GM23248 (cell line): ENCODE measurements at regions not wholly inside any gene's neighbourhood (a gene's known extent, or its start where the extent isn't known, plus 50 kb on each side); places are given as distances from the start of the nearest gene placed in this dataset.

Experiments used
- DNase-seq: peaks from one replicate; pipeline ENCODE4 v3.0.0-alpha.2; 2015
- H2AFZ ChIP-seq: fragments of 200-600 bp; sonication (generic); 2 replicates; pipeline ENCODE4 v1.6.1; 2016; ENCODE audit warnings: antibody characterized with exemption
- H3F3A ChIP-seq: fragments of 200-600 bp; sonication (generic); 2 replicates; pipeline ENCODE4 v1.6.1; 2016; ENCODE audit warnings: mild to moderate bottlenecking, antibody characterized with exemption, mixed run types; ENCODE audit not compliant: insufficient read depth
- H3K27ac ChIP-seq: fragments of 200-600 bp; sonication (generic); 2 replicates; pipeline ENCODE4 v1.5.1; 2016; ENCODE audit warnings: mild to moderate bottlenecking
- H3K27me3 ChIP-seq: fragments of 200-600 bp; sonication (generic); replicated peaks from 2 replicates; pipeline ENCODE4 v1.6.1; 2016; ENCODE audit warnings: mild to moderate bottlenecking; ENCODE audit not compliant: insufficient read depth
- H3K36me3 ChIP-seq: fragments of 200-600 bp; sonication (generic); 2 replicates; pipeline ENCODE4 v1.6.1; 2016; ENCODE audit warnings: low read depth, mild to moderate bottlenecking
- H3K4me1 ChIP-seq: fragments of 200-600 bp; sonication (generic); 2 replicates; pipeline ENCODE4 v1.6.1; 2016; ENCODE audit warnings: mild to moderate bottlenecking; ENCODE audit not compliant: insufficient read depth
- H3K4me2 ChIP-seq: fragments of 200-600 bp; sonication (generic); one replicate; pipeline ENCODE4 v1.6.1; 2016; ENCODE audit warnings: mild to moderate bottlenecking; ENCODE audit not compliant: unreplicated experiment
- H3K4me3 ChIP-seq: fragments of 200-600 bp; sonication (generic); 2 replicates; pipeline ENCODE4 v1.5.1; 2016; ENCODE audit warnings: mild to moderate bottlenecking
- H3K79me2 ChIP-seq: fragments of 200-600 bp; sonication (generic); 2 replicates; pipeline ENCODE4 v1.6.1; 2016; ENCODE audit warnings: mild to moderate bottlenecking; ENCODE audit not compliant: insufficient read depth
- H3K9ac ChIP-seq: fragments of 200-600 bp; sonication (generic); 2 replicates; pipeline ENCODE4 v1.6.1; 2016; ENCODE audit warnings: mild to moderate bottlenecking
- H3K9me2 ChIP-seq: fragments of 200-600 bp; sonication (generic); 2 replicates; pipeline ENCODE4 v1.6.1; 2016; ENCODE audit warnings: mixed run types, mild to moderate bottlenecking, moderate library complexity; ENCODE audit not compliant: insufficient read depth
- H3K9me3 ChIP-seq: fragments of 200-600 bp; sonication (generic); one replicate; pipeline ENCODE4 v1.6.1; 2017; ENCODE audit warnings: low read depth
- H4K20me1 ChIP-seq: fragments of 200-600 bp; sonication (generic); 2 replicates; pipeline ENCODE4 v1.6.0; 2016; ENCODE audit not compliant: insufficient read depth
- EZH2 ChIP-seq: fragments of 200-600 bp; sonication (generic); IDR thresholded peaks from 2 replicates; pipeline ENCODE4 v1.6.1; 2018; ENCODE audit warnings: antibody characterized with exemption, mild to moderate bottlenecking; ENCODE audit not compliant: insufficient read depth, poor library complexity, severe bottlenecking
- EZH2phosphoT487 ChIP-seq: fragments of 200-600 bp; sonication (generic); IDR thresholded peaks from 2 replicates; pipeline ENCODE4 v1.6.1; 2018; ENCODE audit warnings: antibody characterized with exemption, moderate library complexity, mild to moderate bottlenecking, low read depth; ENCODE audit not compliant: insufficient read depth
- WGBS, 2 experiments: methylation state at CpG; one replicate each; pipeline ENCODE4 v1.1.6; 2015 to 2017; ENCODE audit warnings: low lambda C conversion rate in 2 of 2, low coverage in 1 of 2; ENCODE audit errors: missing lambda C conversion rate in 2 of 2; 5-methylcytosine and 5-hydroxymethylcytosine counted together
- in situ Hi-C: fragments of 300-500 bp; cut with MboI; formaldehyde crosslinking; loops from 2 replicates; pipeline ENCODE4 v1.15.0; 2020

- Histone ChIP-seq H3K36me3 (no peaks in the 10 kb centered on the region), H3K9ac (no peak overlapping the region), H3K27ac (no peak overlapping the region), H3K9me2 (no peaks in the 10 kb centered on the region), H3K27me3 (no peaks in the 10 kb centered on the region), H3K4me2 (no peak overlapping the region), H3K4me3 (no peak overlapping the region), H3K4me1 (no peaks in the 10 kb centered on the region), H3K9me3 (no peaks in the 10 kb centered on the region), H3K79me2 (no peaks in the 10 kb centered on the region), H3F3A (no peaks in the 10 kb centered on the region), H4K20me1 (no peaks in the 10 kb centered on the region), H2AFZ (no peak overlapping the region)
- DNase-seq, result no peak
- TF ChIP-seq EZH2phosphoT487 (no peak), EZH2 (no peak)
- in situ Hi-C loops, result no loop called here
Measured at GRCh38 chr6:68333442-68333841, 301.6 kb upstream of the ADGRB3 start.

- H3K9me3 ChIP-seq, result no peaks in the 10 kb centered on the region
- no peak overlapping the region for H3K9ac ChIP-seq
- no peaks in the 10 kb centered on the region for H3F3A ChIP-seq
- no peaks in the 10 kb centered on the region for H3K79me2 ChIP-seq
- DNase-seq, result no peak
- 18 to 23% methylated on average over 2 of the region's 2 CpGs for WGBS, 2 experiments
- no peak overlapping the region for H3K27ac ChIP-seq
- no peaks in the 10 kb centered on the region for H4K20me1 ChIP-seq
- H3K9me2 ChIP-seq, result no peaks in the 10 kb centered on the region
- H3K27me3 ChIP-seq, result no peaks in the 10 kb centered on the region
- in situ Hi-C loops, result no loop called here
- TF ChIP-seq EZH2phosphoT487 (no peak), EZH2 (no peak)
- no peak overlapping the region for H3K4me2 ChIP-seq
- H2AFZ ChIP-seq, result no peak overlapping the region
- H3K36me3 ChIP-seq, result no peaks in the 10 kb centered on the region
- no peaks in the 10 kb centered on the region for H3K4me1 ChIP-seq
- no peak overlapping the region for H3K4me3 ChIP-seq
Measured at GRCh38 chr6:68328156-68328555, 306.9 kb upstream of the ADGRB3 start.

GRCh38 chr6:68326762-68327161 is 308.3 kb upstream of the ADGRB3 start:
- 24 to 25% methylated on average over 4 of the region's 4 CpGs for WGBS, 2 experiments
- Histone ChIP-seq H3K4me1 (no peaks in the 10 kb centered on the region), H3F3A (no peaks in the 10 kb centered on the region), H3K4me2 (no peak overlapping the region), H3K27me3 (no peaks in the 10 kb centered on the region), H3K9me3 (no peaks in the 10 kb centered on the region), H2AFZ (no peak overlapping the region), H3K9me2 (no peaks in the 10 kb centered on the region), H4K20me1 (no peaks in the 10 kb centered on the region), H3K9ac (no peak overlapping the region), H3K4me3 (no peak overlapping the region), H3K79me2 (no peaks in the 10 kb centered on the region), H3K27ac (no peak overlapping the region), H3K36me3 (no peaks in the 10 kb centered on the region)
- DNase-seq, result no peak
- TF ChIP-seq EZH2 (no peak), EZH2phosphoT487 (no peak)
- in situ Hi-C loops, result no loop called here

GRCh38 chr6:68317366-68317765 is 317.7 kb upstream of the ADGRB3 start:
- Histone ChIP-seq H3K9me2 (no peaks in the 10 kb centered on the region), H3K27ac (no peak overlapping the region), H3K36me3 (no peaks in the 10 kb centered on the region), H3K79me2 (no peaks in the 10 kb centered on the region), H3K4me2 (no peak overlapping the region), H4K20me1 (no peaks in the 10 kb centered on the region), H3K27me3 (no peaks in the 10 kb centered on the region), H3F3A (no peaks in the 10 kb centered on the region), H3K9ac (no peak overlapping the region), H2AFZ (no peak overlapping the region), H3K4me3 (no peak overlapping the region), H3K9me3 (no peaks in the 10 kb centered on the region), H3K4me1 (no peaks in the 10 kb centered on the region)
- 9 to 16% methylated on average over 2 of the region's 2 CpGs for WGBS, 2 experiments
- in situ Hi-C loops, result no loop called here
- TF ChIP-seq EZH2phosphoT487 (no peak), EZH2 (no peak)
- no peak for DNase-seq

- H3K27me3 ChIP-seq, result no peaks in the 10 kb centered on the region
- H3K79me2 ChIP-seq, result no peaks in the 10 kb centered on the region
- no peak for DNase-seq
- WGBS, 2 experiments, result 0 to 3% methylated on average over 1 of the region's 1 CpG
- in situ Hi-C loops, result no loop called here
- no peaks in the 10 kb centered on the region for H3K9me2 ChIP-seq
- H3K4me1 ChIP-seq, result no peaks in the 10 kb centered on the region
- H3K9me3 ChIP-seq, result no peaks in the 10 kb centered on the region
- no peak overlapping the region for H2AFZ ChIP-seq
- TF ChIP-seq EZH2phosphoT487 (no peak), EZH2 (no peak)
- no peak overlapping the region for H3K27ac ChIP-seq
- no peaks in the 10 kb centered on the region for H3F3A ChIP-seq
- H3K9ac ChIP-seq, result no peak overlapping the region
- H4K20me1 ChIP-seq, result no peaks in the 10 kb centered on the region
- H3K4me3 ChIP-seq, result no peak overlapping the region
- H3K4me2 ChIP-seq, result no peak overlapping the region
- H3K36me3 ChIP-seq, result no peaks in the 10 kb centered on the region
Measured at GRCh38 chr6:68313911-68314310, 321.2 kb upstream of the ADGRB3 start.
